PC-9 (cell line): ENCODE measurements at regions not wholly inside any gene's neighbourhood (a gene's known extent, or its start where the extent isn't known, plus 50 kb on each side); places are given as distances from the start of the nearest gene placed in this dataset.

Experiments used
- BruUV-seq: library from RNA; stranded (reverse); fragments of 400-500 nt; replicated peaks from 2 replicates; lab custom pipeline; 2021; lab: Mats Ljungman, UMichigan
- CTCF ChIA-PET: fragments of 300-600 bp; sonication (Branson Sonifier 250); formaldehyde crosslinking; loops from one replicate; lab custom pipeline; 2022; ENCODE audit warnings: antibody characterized with exemption; lab: Charles Lee
- POLR2A ChIA-PET: fragments of 300-600 bp; sonication (Branson Sonifier 250); formaldehyde crosslinking; loops from one replicate; lab custom pipeline; 2022; ENCODE audit warnings: antibody characterized with exemption; ENCODE audit not compliant: unreplicated experiment; lab: Charles Lee
- DNase-seq, 2 experiments: peaks; one replicate each; pipeline versions ENCODE4 v3.0.0 to v3.0.0-alpha.2; 2015 to 2022; ENCODE audit warnings: mixed read lengths in 1 of 2
- H2AFZ ChIP-seq: fragments of 200-600 bp; sonication (generic); 2 replicates; pipeline ENCODE4 v1.8.1; 2017; ENCODE audit warnings: antibody characterized with exemption
- H3F3A ChIP-seq: fragments of 200-600 bp; sonication (generic); 2 replicates; pipeline ENCODE4 v1.8.1; 2017; ENCODE audit warnings: antibody characterized with exemption, mild to moderate bottlenecking, low read depth; ENCODE audit not compliant: insufficient read depth
- H3K27ac ChIP-seq: fragments of 200-600 bp; sonication (generic); 2 replicates; pipeline ENCODE4 v1.6.1; 2016; ENCODE audit warnings: mixed run types
- H3K27me3 ChIP-seq: fragments of 200-600 bp; sonication (generic); 2 replicates; pipeline ENCODE4 v1.6.1; 2016; ENCODE audit warnings: low read depth, mixed run types; ENCODE audit not compliant: insufficient read depth
- H3K36me3 ChIP-seq: fragments of 200-600 bp; sonication (generic); 2 replicates; pipeline ENCODE4 v1.6.1; 2016; ENCODE audit warnings: low read depth, mixed run types
- H3K4me1 ChIP-seq: fragments of 200-600 bp; sonication (generic); replicated peaks from 2 replicates; pipeline ENCODE4 v1.6.1; 2016; ENCODE audit warnings: mixed run types; ENCODE audit not compliant: insufficient read depth
- H3K4me2 ChIP-seq: fragments of 200-600 bp; sonication (generic); 2 replicates; pipeline ENCODE4 v1.6.1; 2017; ENCODE audit warnings: mixed run types
- H3K4me3 ChIP-seq: fragments of 200-600 bp; sonication (generic); 2 replicates; pipeline ENCODE4 v1.6.1; 2016; ENCODE audit warnings: mixed run types
- H3K79me2 ChIP-seq: fragments of 200-600 bp; sonication (generic); 2 replicates; pipeline ENCODE4 v1.6.1; 2017; ENCODE audit warnings: low read depth, mixed run types
- H3K9me2 ChIP-seq: fragments of 200-600 bp; sonication (generic); 2 replicates; pipeline ENCODE4 v1.8.1; 2017; ENCODE audit warnings: mild to moderate bottlenecking; ENCODE audit not compliant: insufficient read depth
- H3K9me3 ChIP-seq: fragments of 200-600 bp; sonication (generic); 2 replicates; pipeline ENCODE4 v1.8.1; 2016; ENCODE audit warnings: low read depth; ENCODE audit not compliant: insufficient read depth
- H4K20me1 ChIP-seq: fragments of 200-600 bp; sonication (generic); 2 replicates; pipeline ENCODE4 v1.8.1; 2017; ENCODE audit not compliant: insufficient read depth
- EZH2 ChIP-seq: fragments of 200-600 bp; sonication (generic); IDR thresholded peaks from 2 replicates; pipeline ENCODE4 v1.8.0; 2017; ENCODE audit warnings: antibody characterized with exemption, low read depth
- intact Hi-C: fragments of 100-400 bp; cut with micrococcal nuclease; formaldehyde crosslinking; loops from one replicate; pipeline ENCODE4 v1.10.0; 2022; ENCODE audit not compliant: unreplicated experiment
- TF ChIP-seq, protein P1 (sequence below): fragments of 200-600 bp; sonication (generic); conservative IDR thresholded peaks from 2 replicates; pipeline ENCODE4 v1.6.1; 2017; ENCODE audit warnings: mixed run types, antibody characterized with exemption, mild to moderate bottlenecking, moderate library complexity

DNA sequence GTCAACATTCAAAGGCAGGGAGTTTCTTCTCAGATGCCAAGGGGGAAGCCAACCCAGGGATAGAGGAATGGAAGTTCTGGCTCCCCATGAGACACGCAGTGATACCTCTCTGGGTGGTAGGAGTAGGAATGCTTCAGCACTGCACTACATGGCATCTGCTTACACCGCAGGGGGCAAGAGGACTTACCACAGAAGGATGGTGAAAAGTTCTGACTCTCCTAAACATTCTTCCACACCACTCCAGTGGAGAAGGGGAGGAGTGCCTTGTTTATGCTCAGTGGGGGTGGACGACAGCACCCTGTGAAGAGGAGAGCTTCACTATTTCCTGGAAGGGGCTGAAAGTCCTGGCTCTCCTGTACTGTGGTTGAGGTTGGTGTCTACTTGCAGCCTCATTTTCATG, 1011.3 kb upstream of the WWC1 start:
- no peak for DNase-seq
- H3K4me3 ChIP-seq, result no peak overlapping the region
- no peaks in the 10 kb centered on the region for H3K4me1 ChIP-seq
- POLR2A ChIA-PET, result interaction anchor here (0.6 kb wide), 1 partner anchor 72 kb away, joined by 3 read pairs; no protein-coding TSS in a partner anchor
- no peaks in the 10 kb centered on the region for H3K9me2 ChIP-seq
- H3K4me2 ChIP-seq, result no peak overlapping the region
- no peaks in the 10 kb centered on the region for H4K20me1 ChIP-seq
- no peaks in the 10 kb centered on the region for H3F3A ChIP-seq
- no peaks in the 10 kb centered on the region for H3K9me3 ChIP-seq
- H3K79me2 ChIP-seq, result no peaks in the 10 kb centered on the region
- CTCF ChIA-PET, result no interaction called here
- H3K36me3 ChIP-seq, result no peaks in the 10 kb centered on the region
- intact Hi-C loops, result no loop called here
- TF ChIP-seq, protein P1, sequence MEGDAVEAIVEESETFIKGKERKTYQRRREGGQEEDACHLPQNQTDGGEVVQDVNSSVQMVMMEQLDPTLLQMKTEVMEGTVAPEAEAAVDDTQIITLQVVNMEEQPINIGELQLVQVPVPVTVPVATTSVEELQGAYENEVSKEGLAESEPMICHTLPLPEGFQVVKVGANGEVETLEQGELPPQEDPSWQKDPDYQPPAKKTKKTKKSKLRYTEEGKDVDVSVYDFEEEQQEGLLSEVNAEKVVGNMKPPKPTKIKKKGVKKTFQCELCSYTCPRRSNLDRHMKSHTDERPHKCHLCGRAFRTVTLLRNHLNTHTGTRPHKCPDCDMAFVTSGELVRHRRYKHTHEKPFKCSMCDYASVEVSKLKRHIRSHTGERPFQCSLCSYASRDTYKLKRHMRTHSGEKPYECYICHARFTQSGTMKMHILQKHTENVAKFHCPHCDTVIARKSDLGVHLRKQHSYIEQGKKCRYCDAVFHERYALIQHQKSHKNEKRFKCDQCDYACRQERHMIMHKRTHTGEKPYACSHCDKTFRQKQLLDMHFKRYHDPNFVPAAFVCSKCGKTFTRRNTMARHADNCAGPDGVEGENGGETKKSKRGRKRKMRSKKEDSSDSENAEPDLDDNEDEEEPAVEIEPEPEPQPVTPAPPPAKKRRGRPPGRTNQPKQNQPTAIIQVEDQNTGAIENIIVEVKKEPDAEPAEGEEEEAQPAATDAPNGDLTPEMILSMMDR, result no peak
- no peak for TF ChIP-seq EZH2
- no peaks in the 10 kb centered on the region for H3K27me3 ChIP-seq
- BruUV-seq, result no TSS peak
- no peak overlapping the region for H2AFZ ChIP-seq
- H3K27ac ChIP-seq, result no peak overlapping the region

DNA sequence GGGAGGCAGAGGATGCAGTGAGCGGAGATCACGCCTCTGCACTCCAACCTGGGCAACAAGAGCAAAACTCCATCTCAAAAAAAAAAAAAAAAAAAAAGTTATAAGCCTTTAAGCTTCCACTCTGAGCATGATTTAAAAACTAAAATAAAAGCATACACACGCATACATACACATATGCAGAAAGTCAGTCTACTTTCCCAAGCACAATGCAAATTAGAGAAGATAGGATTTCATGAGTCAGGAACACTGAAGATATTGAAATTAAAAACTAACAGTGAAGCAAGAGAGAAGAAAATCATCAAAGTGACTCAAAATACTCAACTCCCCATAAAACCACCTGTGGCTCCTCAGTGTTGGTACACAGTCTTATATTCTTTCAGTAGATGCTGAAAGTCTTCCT, 1009.5 kb upstream of the WWC1 start:
- intact Hi-C loops, result no loop called here
- H3K4me2 ChIP-seq, result no peak overlapping the region
- no peak overlapping the region for H3K27ac ChIP-seq
- no peaks in the 10 kb centered on the region for H3K9me2 ChIP-seq
- TF ChIP-seq, protein P1, result no peak
- no peak for TF ChIP-seq EZH2
- no peak for DNase-seq
- no peaks in the 10 kb centered on the region for H3K79me2 ChIP-seq
- H3F3A ChIP-seq, result no peaks in the 10 kb centered on the region
- no peaks in the 10 kb centered on the region for H3K9me3 ChIP-seq
- no peak overlapping the region for H2AFZ ChIP-seq
- BruUV-seq, result no TSS peak
- no peak overlapping the region for H3K4me3 ChIP-seq
- POLR2A ChIA-PET, result no interaction called here
- CTCF ChIA-PET, result no interaction called here
- H3K36me3 ChIP-seq, result no peaks in the 10 kb centered on the region
- no peaks in the 10 kb centered on the region for H3K4me1 ChIP-seq
- no peaks in the 10 kb centered on the region for H4K20me1 ChIP-seq
- no peaks in the 10 kb centered on the region for H3K27me3 ChIP-seq

DNA sequence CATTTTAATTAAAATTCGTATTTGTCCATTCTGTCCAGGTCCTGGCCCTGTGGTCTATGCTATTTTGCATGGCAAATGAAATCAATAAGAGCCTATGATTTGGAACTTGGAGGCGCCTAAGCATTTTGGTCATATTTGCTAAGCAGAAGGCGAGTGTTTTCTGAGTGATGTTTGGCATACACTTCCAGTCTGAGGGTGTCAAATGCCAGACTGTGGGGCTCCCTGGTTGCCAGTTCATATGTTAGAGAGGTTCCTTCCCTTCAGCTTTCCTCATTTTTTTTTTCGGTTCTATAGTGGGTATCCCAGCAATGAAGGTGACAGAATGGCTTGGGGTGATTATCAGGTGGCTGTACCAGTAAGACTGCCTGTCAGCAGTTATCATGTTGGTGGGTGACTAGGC, 1007.8 kb upstream of the WWC1 start:
- no peaks in the 10 kb centered on the region for H3K4me1 ChIP-seq
- BruUV-seq, result no TSS peak
- no peak overlapping the region for H3K4me3 ChIP-seq
- TF ChIP-seq, protein P1, result no peak
- no peak for TF ChIP-seq EZH2
- H3F3A ChIP-seq, result no peaks in the 10 kb centered on the region
- DNase-seq, result no peak
- no peaks in the 10 kb centered on the region for H3K9me2 ChIP-seq
- H3K4me2 ChIP-seq, result no peak overlapping the region
- no peaks in the 10 kb centered on the region for H3K79me2 ChIP-seq
- intact Hi-C loops, result no loop called here
- ChIA-PET CTCF (no interaction called here), POLR2A (no interaction called here)
- H3K36me3 ChIP-seq, result no peaks in the 10 kb centered on the region
- H3K9me3 ChIP-seq, result no peaks in the 10 kb centered on the region
- H2AFZ ChIP-seq, result no peak overlapping the region
- no peaks in the 10 kb centered on the region for H4K20me1 ChIP-seq
- H3K27me3 ChIP-seq, result no peaks in the 10 kb centered on the region
- no peak overlapping the region for H3K27ac ChIP-seq
